OCI-LY3 (cell line): ENCODE measurements at regions not wholly inside any gene's neighbourhood (a gene's known extent, or its start where the extent isn't known, plus 50 kb on each side); places are given as distances from the start of the nearest gene placed in this dataset.

ENCODE experiments used
- H2AFZ ChIP-seq: fragments of 200-600, 300-600 bp; shearing (Covaris generic); 2 replicates; pipeline ENCODE4 v1.6.0; 2014; ENCODE audit warnings: antibody characterized with exemption, low read depth, low read length
- H3K27ac ChIP-seq: fragments of 200-600, 300-600 bp; sonication (generic); 2 replicates; pipeline ENCODE4 v1.5.1; 2014; ENCODE audit warnings: mild to moderate bottlenecking, low read length, moderate library complexity, mixed read lengths
- H3K27me3 ChIP-seq: fragments of 200-600, 300-600 bp; sonication (generic); 2 replicates; pipeline ENCODE4 v1.6.1; 2014; ENCODE audit warnings: low read depth, low read length, mixed read lengths
- H3K36me3 ChIP-seq: fragments of 200-600, 300-600 bp; sonication (generic); replicated peaks from 2 replicates; pipeline ENCODE3; 2014; ENCODE audit warnings: low read depth, low read length, mixed read lengths
- H3K4me1 ChIP-seq: fragments of 300-600, 200-600 bp; sonication (generic); 2 replicates; pipeline ENCODE4 v1.6.1; 2014; ENCODE audit warnings: low read length, mixed read lengths
- H3K4me2 ChIP-seq: fragments of 200-600, 300-600 bp; sonication (generic); 2 replicates; pipeline ENCODE4 v1.6.1; 2014; ENCODE audit warnings: low read length, mixed read lengths
- H3K4me3 ChIP-seq: fragments of 300-600, 200-600 bp; sonication (generic); 2 replicates; pipeline ENCODE4 v1.5.1; 2014; ENCODE audit warnings: antibody characterized with exemption, mild to moderate bottlenecking, low read length, moderate library complexity
- H3K79me2 ChIP-seq: fragments of 300-600, 200-600 bp; shearing (Covaris generic); 2 replicates; pipeline ENCODE4 v1.6.1; 2014; ENCODE audit warnings: mild to moderate bottlenecking, low read length, mixed read lengths
- H3K9ac ChIP-seq: fragments of 300-600, 200-600 bp; shearing (Covaris generic); 2 replicates; pipeline ENCODE4 v1.6.0; 2014; ENCODE audit warnings: mild to moderate bottlenecking, low read length, moderate library complexity
- H3K9me3 ChIP-seq: fragments of 200-600, 300-600 bp; shearing (Covaris generic); 2 replicates; pipeline ENCODE4 v1.6.1; 2014; ENCODE audit warnings: low read length, mixed read lengths; ENCODE audit not compliant: insufficient read depth
- H4K20me1 ChIP-seq: fragments of 200-600, 300-600 bp; sonication (generic); 2 replicates; pipeline ENCODE4 v1.6.1; 2016; ENCODE audit warnings: low read length, mixed read lengths; ENCODE audit not compliant: insufficient read depth
- EZH2phosphoT487 ChIP-seq: fragments of 200-600 bp; shearing (Covaris generic); IDR thresholded peaks from 2 replicates; pipeline ENCODE4 v1.6.1; 2018; ENCODE audit warnings: antibody characterized with exemption, mixed run types, low read depth
- TF ChIP-seq, protein P1 (sequence below): fragments of 200-600, 300-600 bp; sonication (generic); IDR thresholded peaks from 2 replicates; pipeline ENCODE4 v1.5.1; 2014; ENCODE audit warnings: antibody characterized with exemption, low read length, low read depth

DNA sequence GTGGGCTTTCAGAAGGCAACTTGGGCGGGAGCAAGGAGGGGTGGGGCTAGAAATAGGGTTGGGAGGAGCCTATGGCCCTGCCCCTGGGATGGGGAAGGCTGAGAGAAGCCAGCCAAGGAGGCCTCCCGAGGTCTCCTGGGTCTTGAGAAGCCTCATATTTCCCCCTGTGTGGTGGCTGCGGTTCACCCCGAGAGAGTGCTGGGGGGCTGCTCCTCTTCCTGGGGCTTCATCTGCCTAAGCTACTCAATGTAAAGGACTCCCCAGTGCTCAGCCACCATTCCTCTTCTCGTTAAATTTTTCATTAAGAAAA is 174.3 kb downstream of the SMAD6 start:
- Histone ChIP-seq H4K20me1 (no peaks in the 10 kb centered on the region), H3K9ac (no peak overlapping the region), H3K27ac (no peak overlapping the region), H2AFZ (no peak overlapping the region), H3K9me3 (no peaks in the 10 kb centered on the region), H3K4me2 (no peak overlapping the region), H3K4me3 (no peak overlapping the region), H3K27me3 (peaks cover 5% of the 10 kb centered on the region; the same call in 1 of the 2 replicates), H3K79me2 (no peaks in the 10 kb centered on the region), H3K36me3 (no peaks in the 10 kb centered on the region), H3K4me1 (peaks cover 10% of the 10 kb centered on the region)
- TF ChIP-seq EZH2phosphoT487, result no peak
- TF ChIP-seq, protein P1, sequence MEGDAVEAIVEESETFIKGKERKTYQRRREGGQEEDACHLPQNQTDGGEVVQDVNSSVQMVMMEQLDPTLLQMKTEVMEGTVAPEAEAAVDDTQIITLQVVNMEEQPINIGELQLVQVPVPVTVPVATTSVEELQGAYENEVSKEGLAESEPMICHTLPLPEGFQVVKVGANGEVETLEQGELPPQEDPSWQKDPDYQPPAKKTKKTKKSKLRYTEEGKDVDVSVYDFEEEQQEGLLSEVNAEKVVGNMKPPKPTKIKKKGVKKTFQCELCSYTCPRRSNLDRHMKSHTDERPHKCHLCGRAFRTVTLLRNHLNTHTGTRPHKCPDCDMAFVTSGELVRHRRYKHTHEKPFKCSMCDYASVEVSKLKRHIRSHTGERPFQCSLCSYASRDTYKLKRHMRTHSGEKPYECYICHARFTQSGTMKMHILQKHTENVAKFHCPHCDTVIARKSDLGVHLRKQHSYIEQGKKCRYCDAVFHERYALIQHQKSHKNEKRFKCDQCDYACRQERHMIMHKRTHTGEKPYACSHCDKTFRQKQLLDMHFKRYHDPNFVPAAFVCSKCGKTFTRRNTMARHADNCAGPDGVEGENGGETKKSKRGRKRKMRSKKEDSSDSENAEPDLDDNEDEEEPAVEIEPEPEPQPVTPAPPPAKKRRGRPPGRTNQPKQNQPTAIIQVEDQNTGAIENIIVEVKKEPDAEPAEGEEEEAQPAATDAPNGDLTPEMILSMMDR, result no peak

DNA sequence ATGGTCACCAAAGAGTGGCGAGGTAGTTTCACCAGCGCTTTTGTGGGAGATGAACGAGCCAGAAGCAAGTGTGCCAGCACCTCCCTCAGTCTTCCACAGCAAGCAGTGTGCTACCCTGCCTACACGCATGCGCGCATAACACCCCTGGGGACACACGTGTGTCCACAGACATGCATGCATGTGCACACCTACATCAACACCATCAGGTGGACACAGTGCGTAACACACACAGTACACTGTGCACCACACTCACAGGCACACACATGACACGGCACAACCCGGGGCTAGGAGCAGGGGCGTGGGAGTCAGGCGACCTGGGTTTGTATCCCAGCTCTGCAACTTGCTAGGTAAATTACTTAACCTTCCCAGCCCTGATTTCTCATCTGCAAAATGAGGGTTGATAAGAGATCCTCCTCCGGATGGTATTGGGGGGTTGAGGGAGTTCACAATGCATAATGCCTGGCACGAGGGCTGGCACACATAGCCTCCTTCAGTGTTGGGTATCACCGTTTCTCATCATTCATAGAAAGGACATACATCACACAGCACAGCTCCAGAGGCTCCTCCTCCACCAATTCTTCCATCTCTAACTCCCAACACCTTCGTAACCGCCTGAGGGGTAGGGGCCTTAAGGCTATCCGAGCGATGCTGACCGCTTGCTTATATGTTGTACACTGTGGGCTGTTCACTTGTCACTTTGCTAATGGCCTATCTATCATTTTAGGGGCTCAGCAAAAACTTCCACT is 174.9 kb downstream of the SMAD6 start:
- Histone ChIP-seq H3K79me2 (no peaks in the 10 kb centered on the region), H3K27me3 (peaks cover 5% of the 10 kb centered on the region; the same call in 1 of the 2 replicates), H3K9me3 (no peaks in the 10 kb centered on the region), H3K4me3 (no peak overlapping the region), H3K4me1 (peaks cover 10% of the 10 kb centered on the region), H2AFZ (no peak overlapping the region), H4K20me1 (no peaks in the 10 kb centered on the region), H3K9ac (no peak overlapping the region), H3K27ac (no peak overlapping the region), H3K36me3 (no peaks in the 10 kb centered on the region), H3K4me2 (no peak overlapping the region)
- TF ChIP-seq EZH2phosphoT487, result no peak
- TF ChIP-seq, protein P1, result no peak

DNA sequence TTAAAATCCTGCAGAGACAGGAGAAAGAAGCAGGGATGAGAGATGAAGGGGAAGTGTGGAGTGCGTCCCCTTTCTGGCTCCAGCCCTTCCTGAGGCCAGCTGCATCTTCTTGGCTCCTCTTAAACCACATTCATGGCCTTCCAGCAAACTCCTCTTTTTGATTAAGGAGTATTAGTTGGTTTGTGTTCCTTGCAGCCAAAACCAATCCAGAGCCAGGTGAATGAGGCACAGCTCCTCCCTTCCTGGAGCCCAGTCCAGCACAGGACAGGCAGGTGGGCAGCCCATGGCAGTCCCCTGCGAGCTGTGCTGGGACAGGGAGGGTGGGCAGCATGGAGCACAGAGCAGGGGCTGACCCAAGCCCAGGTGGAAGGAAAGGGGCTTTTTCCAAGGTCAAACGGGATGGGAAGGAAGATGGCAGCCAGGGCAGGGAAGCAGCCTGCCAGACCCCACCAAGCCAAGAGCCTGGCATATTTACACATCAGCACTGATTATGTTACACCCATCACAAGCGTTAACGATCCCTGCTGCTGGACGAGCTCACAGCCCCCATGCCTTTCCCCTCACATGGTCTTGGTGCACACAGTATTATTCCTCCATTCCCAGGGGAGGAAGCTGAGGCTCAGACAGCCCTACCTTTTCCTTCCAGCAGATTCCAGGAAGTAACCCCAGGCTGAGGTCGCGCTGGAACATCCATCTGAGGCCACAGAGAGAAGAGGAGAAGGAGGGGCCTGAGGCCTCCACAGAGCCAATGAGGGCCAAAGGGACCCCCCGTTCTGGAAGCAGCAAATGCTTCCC is 175.6 kb downstream of the SMAD6 start:
- Histone ChIP-seq H4K20me1 (no peaks in the 10 kb centered on the region), H3K4me2 (no peak overlapping the region), H3K9ac (no peak overlapping the region), H2AFZ (no peak overlapping the region), H3K27ac (no peak overlapping the region), H3K4me1 (peaks cover 10% of the 10 kb centered on the region), H3K27me3 (peaks cover 5% of the 10 kb centered on the region; the same call in 1 of the 2 replicates), H3K9me3 (no peaks in the 10 kb centered on the region), H3K4me3 (no peak overlapping the region), H3K36me3 (no peaks in the 10 kb centered on the region), H3K79me2 (no peaks in the 10 kb centered on the region)
- no peak for TF ChIP-seq EZH2phosphoT487
- TF ChIP-seq, protein P1, result no peak

DNA sequence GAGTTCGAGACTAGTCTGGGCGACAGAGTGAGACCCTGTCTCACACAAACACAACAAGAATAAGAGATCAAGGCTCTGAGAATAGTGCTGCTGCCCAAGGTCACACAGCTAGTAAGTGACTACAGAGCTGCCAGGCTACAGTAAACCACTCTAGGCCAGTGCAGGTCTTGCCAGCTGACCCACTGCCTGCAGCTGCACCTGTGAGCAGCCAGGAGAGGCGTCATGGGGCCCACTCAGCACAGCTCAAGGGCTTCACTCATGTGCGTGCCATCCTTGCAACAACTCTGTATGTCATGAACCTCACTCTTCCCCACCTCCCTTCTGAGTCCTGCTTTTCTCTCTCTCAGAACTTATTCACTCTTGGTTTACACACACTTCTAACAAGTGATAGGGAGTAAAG is 176.7 kb downstream of the SMAD6 start:
- no peak overlapping the region for H2AFZ ChIP-seq
- no peak overlapping the region for H3K9ac ChIP-seq

More for the DNA sequence above, 176.7 kb downstream of the SMAD6 start:
- no peaks in the 10 kb centered on the region for H3K79me2 ChIP-seq
- H3K4me1 ChIP-seq, result peaks cover 10% of the 10 kb centered on the region
- no peak overlapping the region for H3K4me3 ChIP-seq
- no peak overlapping the region for H3K27ac ChIP-seq
- H3K36me3 ChIP-seq, result no peaks in the 10 kb centered on the region
- TF ChIP-seq, protein P1, result no peak
- no peak for TF ChIP-seq EZH2phosphoT487
- H4K20me1 ChIP-seq, result no peaks in the 10 kb centered on the region
- H3K4me2 ChIP-seq, result no peak overlapping the region
- peaks cover 5% of the 10 kb centered on the region; the same call in 1 of the 2 replicates for H3K27me3 ChIP-seq
- H3K9me3 ChIP-seq, result no peaks in the 10 kb centered on the region
